Activated naive CD4-positive, alpha-beta T cell treated with anti-CD3 and anti-CD28 coated beads, Interleukin-2, amount 50 U/mL, for 72 hours (primary cell): ENCODE measurements at regions not wholly inside any gene's neighbourhood (a gene's known extent, or its start where the extent isn't known, plus 50 kb on each side); places are given as distances from the start of the nearest gene placed in this dataset.
"Not testable (repeated sequence)": the region's sequence is repeated elsewhere in the genome, so short reads cannot be mapped to it uniquely, and the experiment has no call there.

Experiments
- ATAC-seq, 2 donors: fragments of 150-1000 bp; cut with Tn5 transposase; 2 replicates each; pipeline ENCODE4 v1.10.0; 2021; ENCODE audit warnings: mild to moderate bottlenecking in 2 of 2, moderate library complexity in 2 of 2
- DNase-seq, 2 donors: peaks; one replicate each; pipeline ENCODE4 v3.0.0; 2021 to 2022; ENCODE audit warnings: low spot score in 2 of 2
- H3K27ac Mint-ChIP-seq, 2 donors: one replicate each; pipeline ENCODE4 v1.8.0; 2022; ENCODE audit warnings: mild to moderate bottlenecking in 2 of 2, mixed read lengths in 2 of 2
- H3K36me3 Mint-ChIP-seq, 2 donors: one replicate each; pipeline ENCODE4 v1.8.0; 2022; ENCODE audit warnings: mixed read lengths in 2 of 2
- H3K9me3 Mint-ChIP-seq, 2 donors: one replicate each; pipeline ENCODE4 v1.8.0; 2022; ENCODE audit warnings: mixed read lengths in 2 of 2

DNA sequence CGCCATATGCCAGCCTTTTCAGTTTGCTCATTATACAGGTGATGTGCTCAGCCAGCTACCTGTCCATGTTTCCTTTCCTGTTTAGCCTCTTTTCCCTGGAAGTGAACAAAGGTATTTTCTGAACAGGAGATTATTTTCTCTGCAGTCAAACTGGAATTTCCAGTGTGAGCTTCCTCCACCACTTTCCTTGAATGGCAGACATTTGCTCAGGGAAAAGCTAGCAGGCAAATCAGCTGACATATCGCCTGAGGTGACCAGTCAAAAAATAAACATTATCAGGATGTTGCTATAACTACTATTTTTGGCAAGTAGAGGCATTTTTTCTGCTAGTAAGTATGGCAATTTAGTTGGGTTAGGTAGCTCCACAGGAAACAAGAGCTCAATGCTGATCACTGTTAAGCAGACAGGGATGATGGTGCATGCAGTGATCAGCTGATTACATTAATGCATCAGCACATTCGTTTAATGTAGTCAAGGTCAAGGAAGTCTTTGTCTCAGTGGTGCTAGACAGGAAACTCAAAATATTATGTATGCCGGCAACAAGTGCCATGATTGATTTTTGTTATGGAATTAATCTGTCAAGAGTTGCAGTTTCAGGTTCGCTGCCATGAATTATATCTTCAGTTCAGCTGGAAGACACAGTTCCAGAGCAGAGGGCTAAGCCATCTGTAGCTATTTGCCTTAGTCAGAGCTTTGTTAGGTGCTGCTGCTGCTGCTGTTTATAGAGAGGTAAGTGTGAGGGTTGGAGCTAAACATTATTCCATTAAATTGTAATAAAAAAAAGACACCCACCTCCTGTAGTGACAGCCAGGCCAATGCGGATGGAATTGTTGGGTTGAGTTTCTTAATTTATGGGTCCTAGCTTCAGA is 179.7 kb upstream of the ST6GALNAC5 start:
- ATAC-seq, result no peak
- no peak overlapping the region for H3K27ac Mint-ChIP-seq
- no peaks in the 10 kb centered on the region for H3K9me3 Mint-ChIP-seq
- no peak for DNase-seq
- H3K36me3 Mint-ChIP-seq, result no peaks in the 10 kb centered on the region

- no peak for DNase-seq
- H3K9me3 Mint-ChIP-seq, result peaks cover 7 to 10% of the 10 kb centered on the region in 2 donors
- no peak for ATAC-seq
- peaks cover 0 to 9% of the 10 kb centered on the region in 2 donors for H3K36me3 Mint-ChIP-seq
- H3K27ac Mint-ChIP-seq, result no peak overlapping the region
These were observed 176.5 kb upstream of the ST6GALNAC5 start for GRCh38 chr1:76690766-76691165.

- Mint-ChIP-seq H3K36me3 (peaks cover 0 to 9% of the 10 kb centered on the region in 2 donors), H3K27ac (no peak overlapping the region), H3K9me3 (peaks cover 7 to 10% of the 10 kb centered on the region in 2 donors)
- DNase-seq, result no peak
- no peak for ATAC-seq
These were observed 171.7 kb upstream of the ST6GALNAC5 start for GRCh38 chr1:76695535-76695934.

DNA sequence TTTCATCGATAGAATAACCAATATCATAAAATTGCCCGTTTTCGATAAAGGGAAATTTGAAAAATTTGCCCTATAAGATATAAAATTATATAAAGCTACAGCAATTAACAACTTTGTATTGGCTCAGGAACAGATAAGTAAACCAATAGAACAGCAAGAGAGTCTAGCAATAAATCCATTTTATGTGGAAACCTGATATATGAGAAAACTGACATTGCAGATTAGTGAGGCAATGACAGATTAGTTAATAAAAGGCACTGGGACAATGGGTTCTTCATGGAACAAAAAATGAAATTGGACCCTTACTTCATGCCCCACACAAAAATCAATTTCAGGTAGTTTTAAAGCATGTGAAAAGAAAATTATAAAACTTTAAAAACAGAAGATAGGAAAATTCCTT is 169.9 kb upstream of the ST6GALNAC5 start:
- H3K27ac Mint-ChIP-seq, result no peak overlapping the region
- no peak for DNase-seq
- H3K9me3 Mint-ChIP-seq, result peaks cover 7 to 10% of the 10 kb centered on the region in 2 donors
- no peak for ATAC-seq
- peaks cover 0 to 9% of the 10 kb centered on the region in 2 donors for H3K36me3 Mint-ChIP-seq

- not testable (repeated sequence) for ATAC-seq, DNase-seq, H3K27ac Mint-ChIP-seq
These were observed 167.6 kb upstream of the ST6GALNAC5 start for GRCh38 chr1:76699646-76700045.

DNA sequence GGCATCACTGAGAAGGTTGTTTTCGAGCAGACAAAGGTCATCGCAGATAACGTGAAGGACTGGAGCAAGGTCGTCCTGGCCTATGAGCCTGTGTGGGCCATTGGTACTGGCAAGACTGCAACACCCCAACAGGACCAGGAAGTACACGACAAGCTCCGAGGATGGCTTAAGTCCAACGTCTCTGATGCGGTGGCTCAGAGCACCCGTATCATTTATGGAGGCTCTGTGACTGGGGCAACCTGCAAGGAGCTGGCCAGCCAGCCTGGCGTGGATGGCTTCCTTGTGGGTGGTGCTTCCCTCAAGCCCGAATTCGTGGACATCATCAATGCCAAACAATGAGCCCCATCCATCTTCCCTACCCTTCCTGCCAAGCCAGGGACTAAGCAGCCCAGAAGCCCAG is 167.1 kb upstream of the ST6GALNAC5 start:
- not testable (repeated sequence) for ATAC-seq, H3K9me3 Mint-ChIP-seq, DNase-seq, H3K27ac Mint-ChIP-seq, H3K36me3 Mint-ChIP-seq

More at GRCh38 chr1:76699646-76700045, 167.6 kb upstream of the ST6GALNAC5 start:
- not testable (repeated sequence) for H3K36me3 Mint-ChIP-seq, H3K9me3 Mint-ChIP-seq

DNA sequence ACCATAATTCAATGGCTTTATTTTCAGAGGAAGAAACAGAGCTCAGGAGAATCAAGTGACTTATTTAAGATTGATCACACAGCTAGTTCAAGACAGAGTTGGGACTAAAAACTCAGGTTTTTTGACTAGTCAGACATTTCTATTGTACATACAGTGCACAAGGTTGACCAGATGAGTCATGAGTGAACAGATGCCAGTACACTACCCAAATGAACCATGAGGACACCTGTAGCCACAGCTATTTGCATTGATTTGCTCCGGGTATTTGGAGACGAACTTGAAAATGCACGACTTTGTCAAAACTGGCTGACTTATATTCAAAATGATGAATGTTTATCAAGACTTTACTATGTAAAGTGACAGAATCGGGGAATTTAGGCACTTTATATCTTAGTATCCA is 161.7 kb upstream of the ST6GALNAC5 start:
- ATAC-seq (no peak), DNase-seq (no peak)
- Mint-ChIP-seq H3K27ac (no peak overlapping the region), H3K36me3 (no peaks in the 10 kb centered on the region), H3K9me3 (peaks cover 0 to 4% of the 10 kb centered on the region in 2 donors)

DNA sequence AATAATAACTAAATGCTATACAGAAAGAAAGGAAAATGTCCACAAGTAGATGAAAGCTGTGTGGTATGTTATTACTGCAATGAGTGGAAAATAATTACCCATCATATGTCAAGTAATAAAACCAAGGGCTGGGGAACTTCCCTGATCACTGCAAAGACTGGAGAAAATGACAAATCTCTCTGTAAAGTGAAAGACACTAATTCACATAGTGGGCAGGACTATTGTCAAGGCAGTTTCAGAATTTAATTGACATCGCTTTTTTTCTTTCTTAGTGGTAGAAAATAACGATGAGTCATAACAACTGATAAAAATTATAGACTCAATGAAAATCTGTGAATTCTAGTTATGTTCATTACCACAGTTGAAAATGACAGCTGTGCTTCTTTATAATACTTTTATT is 153.7 kb upstream of the ST6GALNAC5 start:
- H3K27ac Mint-ChIP-seq, result no peak overlapping the region
- ATAC-seq (peak in 1 of 2 donors; percentile 97), DNase-seq (peak in 1 of 2 donors; percentile 6)
- H3K36me3 Mint-ChIP-seq, result no peaks in the 10 kb centered on the region
- H3K9me3 Mint-ChIP-seq, result no peaks in the 10 kb centered on the region

- ATAC-seq, result no peak
- Mint-ChIP-seq H3K9me3 (no peaks in the 10 kb centered on the region), H3K27ac (no peak overlapping the region), H3K36me3 (no peaks in the 10 kb centered on the region)
- no peak for DNase-seq
These were observed 151.8 kb upstream of the ST6GALNAC5 start for GRCh38 chr1:76715474-76715873.

- no peak for ATAC-seq
- no peaks in the 10 kb centered on the region for H3K9me3 Mint-ChIP-seq
- no peak overlapping the region for H3K27ac Mint-ChIP-seq
- no peak for DNase-seq
- H3K36me3 Mint-ChIP-seq, result no peaks in the 10 kb centered on the region
These were observed 143.3 kb upstream of the ST6GALNAC5 start for GRCh38 chr1:76723949-76724348.

GRCh38 chr1:76724816-76725215 is 142.5 kb upstream of the ST6GALNAC5 start:
- Mint-ChIP-seq H3K27ac (no peak overlapping the region), H3K36me3 (no peaks in the 10 kb centered on the region), H3K9me3 (no peaks in the 10 kb centered on the region)
- ATAC-seq (no peak), DNase-seq (no peak)

DNA sequence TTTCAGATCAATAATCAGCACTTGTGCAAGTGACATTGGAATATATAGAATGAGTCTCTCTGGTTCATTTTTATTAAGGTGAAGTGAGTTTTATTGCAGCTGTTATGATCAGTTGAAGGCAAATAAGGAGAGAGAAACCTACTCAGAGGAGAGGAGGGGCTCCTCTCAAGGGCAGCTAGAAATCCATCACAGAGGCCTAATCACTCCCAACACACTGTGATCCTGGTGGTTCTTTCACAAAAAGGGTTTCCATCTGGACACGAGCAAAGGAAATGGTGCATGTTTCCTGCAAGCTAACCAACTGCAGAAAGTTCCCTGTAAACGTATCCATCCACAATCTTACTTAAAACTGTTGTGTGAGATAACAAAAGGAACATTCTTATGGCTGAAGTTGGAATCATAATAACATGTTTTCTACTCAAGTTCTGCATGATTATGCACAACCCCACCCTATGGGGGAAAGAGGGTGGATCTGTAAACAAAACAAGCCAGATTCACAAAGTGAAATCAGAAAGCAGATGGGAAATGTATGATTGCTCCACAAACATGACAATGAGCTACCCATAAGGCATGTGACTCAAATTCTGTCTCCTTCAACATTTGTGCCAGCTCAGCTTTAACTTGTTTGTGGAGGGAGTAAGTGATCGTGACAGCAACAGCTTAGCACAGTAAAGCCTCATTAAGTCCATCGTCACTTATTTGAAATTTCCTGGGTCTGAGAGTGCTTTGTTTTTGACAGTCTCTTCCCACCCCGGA is 141.2 kb upstream of the ST6GALNAC5 start:
- no peak for ATAC-seq
- Mint-ChIP-seq H3K36me3 (no peaks in the 10 kb centered on the region), H3K9me3 (no peaks in the 10 kb centered on the region)

DNA sequence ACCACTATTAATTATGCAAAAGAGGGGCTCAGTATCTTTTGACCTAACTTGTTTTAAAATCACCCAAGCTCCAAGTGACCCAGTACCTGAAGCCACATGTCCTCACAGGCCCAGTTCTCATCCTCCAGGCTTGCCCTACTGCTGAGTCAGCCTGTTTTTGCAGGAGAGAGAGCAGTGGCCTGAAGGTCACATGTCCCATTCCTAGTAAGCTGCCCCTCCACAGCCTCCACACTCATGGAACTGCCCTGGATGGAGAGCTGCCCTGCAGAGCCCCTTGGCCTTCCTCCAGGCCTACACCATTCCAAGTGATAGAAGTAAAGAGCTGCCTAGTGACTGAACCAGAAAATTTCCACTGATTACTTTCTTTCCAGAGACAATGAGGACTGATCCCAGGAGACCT is 139.8 kb upstream of the ST6GALNAC5 start:
- no peaks in the 10 kb centered on the region for H3K36me3 Mint-ChIP-seq
- no peaks in the 10 kb centered on the region for H3K9me3 Mint-ChIP-seq
- no peak overlapping the region for H3K27ac Mint-ChIP-seq
- no peak for ATAC-seq
- no peak for DNase-seq

More for the DNA sequence above, 141.2 kb upstream of the ST6GALNAC5 start:
- no peak overlapping the region for H3K27ac Mint-ChIP-seq
- DNase-seq, result no peak

GRCh38 chr1:76729142-76729541 is 138.1 kb upstream of the ST6GALNAC5 start:
- ATAC-seq, result no peak
- no peaks in the 10 kb centered on the region for H3K36me3 Mint-ChIP-seq
- no peak overlapping the region for H3K27ac Mint-ChIP-seq
- no peaks in the 10 kb centered on the region for H3K9me3 Mint-ChIP-seq
- no peak for DNase-seq

DNA sequence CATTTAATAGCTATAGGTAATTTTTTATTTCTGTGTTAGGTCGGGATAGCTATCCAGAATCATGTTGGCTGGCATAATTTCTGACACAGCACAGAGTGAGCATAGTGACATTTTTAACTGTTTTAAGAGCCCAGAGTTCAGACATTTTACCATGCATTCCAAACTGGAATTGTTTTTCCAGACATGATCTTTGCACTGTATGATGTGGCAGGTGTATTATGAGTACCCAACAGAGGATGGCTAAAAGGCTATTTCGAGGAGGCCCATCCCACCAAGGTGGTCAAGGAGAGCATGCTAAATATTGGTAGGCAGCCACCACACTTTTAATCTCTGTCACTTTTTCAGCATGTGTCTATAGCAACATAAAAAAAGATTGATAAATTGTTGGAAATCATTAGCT is 137.3 kb upstream of the ST6GALNAC5 start:
- ATAC-seq (no peak), DNase-seq (no peak)
- Mint-ChIP-seq H3K27ac (no peak overlapping the region), H3K36me3 (no peaks in the 10 kb centered on the region), H3K9me3 (no peaks in the 10 kb centered on the region)

- not testable (repeated sequence) for H3K36me3 Mint-ChIP-seq, H3K27ac Mint-ChIP-seq, ATAC-seq, DNase-seq, H3K9me3 Mint-ChIP-seq
These were observed 128.9 kb upstream of the ST6GALNAC5 start for GRCh38 chr1:76738355-76738754.

- H3K36me3 Mint-ChIP-seq, H3K27ac Mint-ChIP-seq, DNase-seq, ATAC-seq: not testable (repeated sequence)
- H3K9me3 Mint-ChIP-seq, result peaks cover 8 to 17% of the 10 kb centered on the region in 2 donors
These were observed 126.3 kb upstream of the ST6GALNAC5 start for GRCh38 chr1:76740956-76741355.
